Urothelium cell line (cell line): ENCODE measurements at regions not wholly inside any gene's neighbourhood (a gene's known extent, or its start where the extent isn't known, plus 50 kb on each side); places are given as distances from the start of the nearest gene placed in this dataset.

ENCODE experiments used
- DNase-seq: peaks from one replicate; pipeline ENCODE4 v3.0.0; 2011; ENCODE audit warnings: low spot score, mixed read lengths
- FAIRE-seq: peaks from 2 replicates; lab custom pipeline; 2011; peaks lifted over from hg19 to GRCh38; lab: Jason Lieb, UNC

DNA sequence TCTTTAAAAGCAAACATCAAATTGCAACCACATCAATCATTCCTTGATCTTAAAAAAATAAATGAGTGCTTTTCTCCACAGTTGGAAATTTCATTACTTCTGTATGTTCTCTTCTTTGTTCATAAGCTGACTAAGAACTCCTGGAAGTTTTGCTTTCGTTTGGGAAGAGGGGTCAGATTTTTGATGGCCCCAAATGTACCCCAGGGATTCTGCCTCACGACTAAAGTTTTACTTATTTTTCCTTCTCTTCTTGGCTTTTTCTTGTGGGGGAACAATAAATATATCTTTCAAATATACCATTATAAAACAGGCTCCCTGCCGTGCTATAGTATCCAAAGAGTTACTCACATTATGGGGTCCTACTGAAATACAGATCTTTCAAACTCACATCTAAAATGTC is 215.0 kb upstream of the CDIN1 start:
- FAIRE-seq: no peak
- DNase-seq: no peak

GRCh38 chr15:36365963-36366362 is 213.5 kb upstream of the CDIN1 start:
- FAIRE-seq: no peak

DNA sequence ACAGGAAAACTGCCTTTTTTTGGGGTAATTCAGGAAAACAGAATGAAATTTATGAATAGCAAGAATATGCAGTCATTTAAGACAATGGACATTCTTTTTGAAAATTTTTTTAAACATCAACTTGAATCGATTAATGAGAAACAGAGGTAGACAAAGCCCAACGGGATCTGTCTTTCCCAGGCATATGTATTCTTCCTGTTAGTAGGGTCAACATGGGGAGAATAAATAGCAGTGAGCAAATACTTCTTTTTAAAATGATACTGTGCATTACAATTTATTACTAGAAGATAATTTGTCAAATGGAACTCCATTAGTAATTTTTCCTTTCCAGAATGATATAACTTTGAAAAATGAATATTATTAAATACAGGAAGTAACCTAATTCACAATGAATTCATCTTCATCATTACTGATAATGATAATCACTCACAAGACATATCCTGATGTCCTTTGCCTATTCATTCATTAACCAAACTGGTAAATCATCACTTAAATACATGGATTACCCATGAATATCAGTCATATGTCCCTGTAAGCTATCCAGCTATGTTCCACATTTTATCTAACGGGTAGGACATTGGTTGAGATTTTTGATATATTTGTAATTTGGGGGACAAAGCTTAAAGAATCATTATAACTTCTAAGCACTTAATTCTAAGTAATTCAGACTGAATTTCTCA is 209.2 kb upstream of the CDIN1 start:
- FAIRE-seq: no peak
- no peak for DNase-seq

More at GRCh38 chr15:36365963-36366362, 213.5 kb upstream of the CDIN1 start:
- DNase-seq: no peak

GRCh38 chr15:36370731-36371112 is 208.7 kb upstream of the CDIN1 start:
- no peak for DNase-seq

GRCh38 chr15:36371509-36371908 is 207.9 kb upstream of the CDIN1 start:
- DNase-seq: no peak
- no peak for FAIRE-seq

More at GRCh38 chr15:36370731-36371112, 208.7 kb upstream of the CDIN1 start:
- no peak for FAIRE-seq

DNA sequence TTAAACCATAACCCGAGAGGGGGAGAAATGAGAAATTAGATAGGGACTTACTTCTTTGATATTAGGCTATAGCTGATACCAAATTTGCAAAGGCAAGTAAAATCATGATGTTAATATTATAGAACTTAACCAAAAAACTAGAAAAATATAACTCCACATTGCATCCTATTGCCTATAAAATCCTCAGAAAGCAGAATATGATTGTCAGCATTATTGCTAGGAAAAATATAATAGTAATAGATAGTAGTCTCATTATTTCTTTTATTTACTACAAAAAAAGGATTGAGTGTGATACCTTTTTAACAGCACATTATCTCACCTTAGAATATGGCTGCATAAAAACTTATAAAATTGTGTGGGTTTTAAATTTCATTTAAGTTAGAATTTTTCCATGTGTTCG is 206.5 kb upstream of the CDIN1 start:
- FAIRE-seq (no peak), DNase-seq (no peak)

DNA sequence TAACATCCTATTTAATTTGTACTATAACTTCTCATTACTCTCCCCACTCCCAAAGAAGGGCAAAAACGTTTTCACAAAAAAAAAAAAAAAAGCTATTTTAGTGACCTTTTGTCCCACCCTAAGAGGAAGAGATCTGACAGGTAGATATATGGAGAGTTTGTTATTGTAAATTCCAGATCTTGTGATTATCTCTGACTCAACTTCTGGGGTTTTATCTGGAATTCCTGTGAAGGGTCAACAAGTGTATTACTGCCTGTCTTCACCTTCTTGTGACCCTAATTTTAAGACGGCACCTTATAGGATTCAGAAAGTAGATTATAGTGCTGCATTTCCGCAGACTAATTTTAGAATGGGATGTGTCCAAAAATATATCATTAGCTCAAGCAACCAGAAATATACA is 205.9 kb upstream of the CDIN1 start:
- DNase-seq (no peak), FAIRE-seq (no peak)

DNA sequence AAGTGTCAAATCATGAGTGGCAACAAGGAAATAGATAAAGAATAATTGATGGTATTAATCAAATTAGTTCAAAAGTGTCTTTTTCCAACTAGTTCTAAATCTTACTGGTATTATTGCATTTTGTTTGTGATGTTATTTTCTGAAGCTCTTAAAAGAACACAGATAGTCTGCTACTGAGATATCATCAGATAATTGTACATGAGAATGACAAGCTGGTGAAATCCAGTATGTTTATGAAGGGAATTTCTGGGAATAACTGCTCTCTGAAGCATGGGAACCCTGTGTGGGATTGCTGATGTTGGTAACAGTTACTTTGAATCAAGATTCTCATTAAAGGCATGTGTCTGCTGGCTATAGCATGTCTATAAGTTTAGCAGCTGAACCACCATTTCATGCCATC is 190.3 kb upstream of the CDIN1 start:
- FAIRE-seq: no peak
- no peak for DNase-seq

DNA sequence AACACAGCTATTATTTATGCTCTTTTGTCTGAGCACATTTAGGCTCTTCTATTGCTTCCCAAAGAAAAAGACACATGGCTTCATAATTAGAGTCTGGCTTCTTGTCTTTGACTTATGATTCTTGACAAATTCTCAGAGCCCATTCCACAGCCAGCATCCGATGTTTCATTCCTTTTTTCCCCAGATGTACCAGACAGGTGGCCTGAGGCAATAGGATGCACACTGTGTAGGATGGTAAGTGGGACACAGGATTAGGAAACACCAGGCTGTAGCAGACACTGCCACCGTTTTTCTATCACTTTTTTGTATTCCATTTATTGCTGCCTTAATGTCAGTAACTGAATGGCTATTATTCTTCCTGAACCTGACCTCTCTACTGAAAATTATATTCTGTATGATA is 188.9 kb upstream of the CDIN1 start:
- no peak for FAIRE-seq
- DNase-seq: no peak

DNA sequence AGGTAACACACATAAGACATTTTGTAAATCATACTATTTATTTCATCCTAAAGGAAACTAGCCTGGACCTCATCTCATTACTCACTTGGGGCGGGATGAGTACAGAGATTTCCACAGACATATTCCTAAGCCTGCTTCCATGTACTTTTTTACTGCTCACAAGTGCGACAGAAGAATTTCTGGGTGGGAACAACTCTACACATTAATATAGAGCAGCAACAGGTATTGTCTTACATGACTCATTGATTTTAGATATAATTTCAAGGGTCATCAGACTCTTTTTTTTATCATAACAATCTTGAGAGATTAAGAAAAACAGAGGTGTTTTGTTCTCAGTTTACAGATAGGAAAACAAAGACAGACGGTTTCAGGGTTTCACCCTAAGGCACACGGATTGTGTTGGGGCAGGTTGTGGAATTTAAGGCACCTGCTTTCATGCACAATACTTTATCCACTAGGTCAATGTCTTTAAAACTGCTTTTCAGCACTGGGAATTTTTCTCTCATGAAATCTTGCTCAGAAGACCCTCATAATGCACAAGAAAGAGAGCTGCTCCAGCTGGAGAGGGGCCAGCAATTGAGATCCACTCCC is 186.7 kb upstream of the CDIN1 start:
- DNase-seq (no peak), FAIRE-seq (no peak)

DNA sequence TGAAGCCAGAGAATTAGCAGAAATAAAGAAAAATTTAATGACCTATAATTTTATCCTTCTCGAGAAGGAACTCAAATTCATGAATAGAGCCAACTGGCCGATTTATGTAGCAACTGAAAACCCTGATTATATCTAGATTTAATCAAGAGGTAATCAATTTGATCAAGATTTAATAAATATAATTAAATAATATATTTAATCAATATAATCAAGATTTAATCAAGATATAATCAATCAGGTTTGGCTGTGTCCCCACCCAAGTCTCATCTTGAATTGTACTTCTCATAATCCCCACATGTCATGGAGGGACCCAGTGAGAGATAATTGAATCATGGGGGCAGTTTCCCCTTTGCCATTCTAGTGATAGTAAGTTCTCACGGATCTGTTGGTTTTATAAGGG is 181.2 kb upstream of the CDIN1 start:
- FAIRE-seq: no peak
- no peak for DNase-seq

GRCh38 chr15:36399276-36399675 is 180.2 kb upstream of the CDIN1 start:
- FAIRE-seq (no peak), DNase-seq (no peak)

GRCh38 chr15:36400936-36401585 is 178.4 kb upstream of the CDIN1 start:
- DNase-seq (no peak), FAIRE-seq (no peak)

GRCh38 chr15:36401586-36401966 is 177.8 kb upstream of the CDIN1 start:
- DNase-seq: no peak

GRCh38 chr15:36403351-36403750 is 176.1 kb upstream of the CDIN1 start:
- no peak for DNase-seq
- no peak for FAIRE-seq

More at GRCh38 chr15:36401586-36401966, 177.8 kb upstream of the CDIN1 start:
- no peak for FAIRE-seq

DNA sequence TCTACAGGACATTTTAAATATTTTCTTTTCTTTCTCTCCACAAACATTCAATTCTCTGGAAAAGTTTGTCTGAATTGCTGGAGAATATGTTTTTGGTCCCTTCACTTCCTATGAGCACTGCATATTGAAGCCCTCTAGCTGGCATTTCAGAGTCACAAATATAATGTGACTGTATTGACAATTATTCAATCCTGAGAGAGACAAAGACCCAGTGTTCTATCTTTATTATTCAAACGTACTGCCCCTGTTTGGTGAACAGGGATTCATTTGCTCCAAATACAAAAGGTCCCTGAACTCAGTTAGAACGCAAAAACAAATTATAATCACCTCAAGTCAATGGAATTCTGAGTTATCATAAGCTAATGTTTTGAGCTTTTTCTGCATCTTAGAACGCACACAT is 173.1 kb upstream of the CDIN1 start:
- FAIRE-seq: no peak

GRCh38 chr15:36406911-36407310 is 172.5 kb upstream of the CDIN1 start:
- DNase-seq (no peak), FAIRE-seq (no peak)

More for the DNA sequence above, 173.1 kb upstream of the CDIN1 start:
- DNase-seq: no peak

DNA sequence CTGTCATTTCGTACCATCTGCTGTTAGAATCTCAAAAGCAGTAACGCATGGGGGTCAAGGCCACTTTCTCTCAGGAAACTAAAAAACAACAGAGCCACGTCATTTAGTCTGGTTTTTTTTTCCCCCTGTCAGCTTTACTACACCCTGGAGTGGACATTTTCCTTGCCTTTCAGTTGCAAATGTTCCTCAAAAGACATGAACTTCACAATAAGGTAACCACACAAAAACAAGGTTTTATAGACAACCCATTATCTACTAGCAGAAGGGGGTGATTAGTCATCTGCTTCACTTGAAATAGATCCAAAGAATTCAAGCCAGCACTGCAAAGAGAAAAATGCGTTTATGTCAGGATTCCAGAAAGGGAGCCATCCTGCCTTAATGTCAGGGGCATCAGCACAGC is 171.8 kb upstream of the CDIN1 start:
- DNase-seq: peak; percentile 43
- no peak for FAIRE-seq

DNA sequence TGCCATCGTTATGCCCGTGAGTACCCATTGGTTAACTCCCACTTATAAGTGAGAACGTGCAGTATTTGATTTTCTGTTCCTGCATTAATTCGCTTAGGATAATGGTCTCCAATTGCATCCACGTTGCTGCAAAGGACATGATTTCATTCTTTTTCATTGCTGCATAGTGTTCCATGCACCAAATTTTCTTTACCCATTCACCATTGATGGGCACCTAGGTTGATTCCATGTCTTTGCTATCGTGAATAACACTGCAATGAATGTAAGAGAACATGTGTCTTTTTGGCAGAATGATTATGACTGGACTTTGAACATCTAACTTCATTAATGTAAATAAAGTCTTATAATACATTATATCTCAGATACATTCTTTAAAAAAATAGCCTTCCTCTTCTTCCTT is 169.6 kb upstream of the CDIN1 start:
- FAIRE-seq (no peak), DNase-seq (no peak)

DNA sequence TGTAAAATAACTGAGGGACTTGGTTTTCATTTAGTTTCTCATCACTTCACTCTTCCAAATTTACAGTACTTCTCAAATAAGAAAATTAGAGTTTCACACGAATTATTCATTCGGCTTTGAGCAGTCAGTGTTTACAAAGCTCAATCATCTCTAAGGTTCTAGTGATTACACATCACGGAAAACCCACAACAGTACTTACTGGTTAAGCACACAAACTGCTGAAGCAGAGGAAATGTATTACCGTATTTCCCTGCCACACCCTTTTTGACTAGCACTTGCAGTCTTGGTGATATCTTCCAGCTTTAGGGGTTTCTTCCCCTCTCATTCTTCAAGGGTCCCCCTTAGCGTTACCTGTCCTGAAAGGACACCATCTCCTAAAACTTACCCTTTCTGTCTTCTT is 164.8 kb upstream of the CDIN1 start:
- DNase-seq: no peak
- FAIRE-seq: no peak

DNA sequence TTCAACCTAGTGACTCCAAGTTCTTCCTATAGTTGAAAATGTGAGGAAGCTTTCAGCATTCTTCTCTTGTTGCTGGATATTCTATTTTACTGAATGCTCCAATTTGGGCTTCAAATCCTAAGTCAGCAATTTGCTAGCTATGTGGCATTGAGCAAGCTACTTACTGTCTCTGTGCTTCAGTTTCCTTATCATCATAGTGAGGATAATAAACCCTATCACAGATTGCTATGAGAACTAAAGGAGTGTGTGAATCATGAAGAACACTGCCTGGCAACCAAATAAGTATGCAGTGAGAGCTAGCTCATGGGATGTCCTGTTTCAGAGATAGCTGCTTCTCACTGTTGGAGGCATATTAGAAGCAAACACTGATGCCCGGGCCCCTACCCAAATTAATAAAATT is 163.8 kb upstream of the CDIN1 start:
- no peak for DNase-seq
- FAIRE-seq: no peak

DNA sequence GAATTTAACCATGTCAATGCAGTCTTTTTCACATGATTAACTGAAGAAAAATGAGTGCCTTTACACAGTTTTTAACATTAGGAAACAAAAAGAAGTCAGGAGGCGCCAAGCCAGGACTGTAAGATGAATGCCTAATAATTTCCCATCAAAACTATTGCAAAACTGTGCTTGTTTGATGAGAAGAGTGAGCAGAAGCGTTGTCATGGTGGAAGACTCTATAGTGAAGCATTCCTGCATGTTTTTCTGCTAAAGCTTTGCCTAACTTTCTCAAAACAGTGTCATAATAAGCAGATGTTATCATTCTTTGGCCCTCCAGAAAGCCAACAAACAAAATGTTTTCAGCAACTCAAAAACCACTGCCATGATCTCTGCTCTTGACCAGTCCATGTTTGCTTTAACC is 156.8 kb upstream of the CDIN1 start:
- DNase-seq: no peak

More for the DNA sequence above, 156.8 kb upstream of the CDIN1 start:
- FAIRE-seq: no peak
